HG02973 (cell line): ENCODE measurements at regions not wholly inside any gene's neighbourhood (a gene's known extent, or its start where the extent isn't known, plus 50 kb on each side); places are given as distances from the start of the nearest gene placed in this dataset.
"Not testable (repeated sequence)": the region's sequence is repeated elsewhere in the genome, so short reads cannot be mapped to it uniquely, and the experiment has no call there.

Source experiments
- ATAC-seq: cut with Tn5 transposase; IDR thresholded peaks from one replicate; pipeline ENCODE4 v1.9.1; 2021; ENCODE audit warnings: moderate library complexity; ENCODE audit not compliant: unreplicated experiment

DNA sequence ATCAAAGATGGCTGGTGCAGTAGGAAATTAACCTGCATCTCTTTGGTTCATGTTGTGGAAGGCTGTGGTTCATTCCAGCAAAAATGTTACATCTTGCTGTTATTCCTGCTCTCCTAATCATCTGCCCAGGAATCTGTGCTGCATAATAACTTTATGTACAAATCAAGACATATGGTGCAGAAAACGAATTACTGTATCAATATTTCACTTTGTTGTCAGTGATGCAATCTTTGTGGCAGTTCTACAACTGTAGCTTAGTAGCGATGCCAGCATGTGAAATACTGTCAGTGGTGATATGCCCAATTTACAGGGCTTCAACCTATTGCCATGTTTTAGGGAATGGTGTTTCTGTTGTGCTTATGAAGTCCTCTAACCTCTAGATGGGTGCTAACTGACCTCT lies 1114.7 kb downstream of the SOCS6 start:
- ATAC-seq: no peak

DNA sequence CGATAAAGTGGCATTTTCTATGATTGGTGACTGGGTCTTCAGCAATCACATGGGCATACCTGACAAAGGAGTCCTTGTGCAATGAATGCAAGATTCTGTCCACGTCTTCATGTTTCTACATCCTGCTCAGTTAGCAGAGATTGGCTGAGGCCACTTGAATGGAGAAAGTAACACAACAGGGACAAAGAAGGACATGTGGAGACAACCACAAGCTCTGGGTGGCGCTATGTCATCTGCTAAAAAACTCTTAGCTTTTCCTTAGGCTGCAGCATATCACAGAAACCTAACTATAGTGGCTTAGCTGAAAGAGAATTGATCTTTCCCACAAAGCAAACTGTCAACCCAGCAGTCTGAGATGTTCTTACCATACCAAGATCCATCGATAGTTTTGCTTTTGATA lies 1109.7 kb downstream of the SOCS6 start:
- ATAC-seq: no peak

GRCh38 chr18:71388148-71388547 lies 1099.3 kb downstream of the SOCS6 start:
- ATAC-seq: no peak

DNA sequence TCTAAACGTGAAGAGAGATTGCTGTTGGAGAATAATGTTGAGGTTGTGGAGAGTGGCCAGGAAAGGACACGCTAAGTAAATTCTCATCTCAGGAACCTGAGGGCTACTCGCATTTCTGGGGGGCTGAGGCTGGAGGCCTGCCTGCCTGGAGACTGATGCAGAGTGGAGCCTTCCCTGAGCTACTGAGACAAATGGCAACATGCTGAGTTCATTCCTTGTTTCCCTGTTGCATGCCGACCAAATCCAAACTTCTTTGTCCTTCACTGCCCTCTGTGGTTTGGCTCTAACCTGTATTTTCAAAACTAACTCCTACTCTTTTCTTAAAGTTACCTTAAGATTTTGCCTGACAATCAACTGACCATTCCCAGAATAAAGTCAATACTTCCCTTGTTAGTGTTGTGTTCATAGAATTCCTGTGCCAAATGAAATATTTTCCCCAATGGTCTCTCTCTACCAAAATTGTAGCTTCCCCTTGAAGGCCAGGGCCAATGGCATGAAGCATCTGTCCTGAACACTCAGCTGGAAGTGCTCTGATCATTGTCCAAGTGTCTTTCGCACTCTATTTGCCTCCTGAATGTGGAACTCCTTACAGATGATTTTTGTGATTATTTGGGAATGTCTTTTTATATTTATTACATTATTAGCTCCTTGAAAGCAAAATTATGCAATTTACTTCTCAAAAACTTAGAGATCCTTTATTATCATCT lies 1085.6 kb downstream of the SOCS6 start:
- ATAC-seq: no peak

- ATAC-seq: no peak
Observed at GRCh38 chr18:71371951-71372605, 1083.2 kb downstream of the SOCS6 start.

DNA sequence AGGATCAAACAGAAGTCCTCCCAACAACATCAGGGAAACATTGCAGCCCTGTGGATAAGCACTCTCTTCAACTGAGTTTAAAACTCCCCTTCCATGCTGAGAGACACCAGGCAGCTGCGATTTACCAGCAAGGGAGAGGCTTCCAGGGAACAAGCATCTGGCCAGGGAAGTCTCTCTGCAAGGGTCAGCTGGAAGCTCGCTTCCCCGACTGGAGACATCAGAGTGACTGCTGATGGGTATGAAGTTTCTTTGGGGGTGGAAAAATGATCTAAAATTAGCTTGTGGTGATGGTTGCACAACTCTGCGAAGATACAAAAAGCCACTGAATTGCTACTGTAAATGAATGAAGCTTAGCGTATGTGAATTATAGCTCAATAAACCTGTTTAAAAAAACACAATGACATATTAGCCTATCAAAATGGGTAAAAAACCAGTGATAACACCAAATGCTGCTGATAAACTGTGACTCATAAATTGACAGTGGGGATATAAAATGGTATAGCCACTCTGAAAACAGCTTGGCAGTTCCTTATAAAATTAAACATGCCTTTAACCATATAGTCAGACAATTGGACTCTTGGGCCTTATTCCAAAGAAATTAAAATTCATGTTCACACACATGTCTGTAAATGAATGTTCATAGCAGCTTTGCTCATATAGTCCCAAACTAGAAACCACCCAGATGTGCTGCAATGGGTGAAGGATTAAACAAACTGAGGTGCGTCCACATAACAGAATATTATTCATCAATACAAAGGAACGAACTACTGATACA lies 1082.0 kb downstream of the SOCS6 start:
- no peak for ATAC-seq

- no peak for ATAC-seq
Observed at GRCh38 chr18:71370095-71370494, 1081.2 kb downstream of the SOCS6 start.

DNA sequence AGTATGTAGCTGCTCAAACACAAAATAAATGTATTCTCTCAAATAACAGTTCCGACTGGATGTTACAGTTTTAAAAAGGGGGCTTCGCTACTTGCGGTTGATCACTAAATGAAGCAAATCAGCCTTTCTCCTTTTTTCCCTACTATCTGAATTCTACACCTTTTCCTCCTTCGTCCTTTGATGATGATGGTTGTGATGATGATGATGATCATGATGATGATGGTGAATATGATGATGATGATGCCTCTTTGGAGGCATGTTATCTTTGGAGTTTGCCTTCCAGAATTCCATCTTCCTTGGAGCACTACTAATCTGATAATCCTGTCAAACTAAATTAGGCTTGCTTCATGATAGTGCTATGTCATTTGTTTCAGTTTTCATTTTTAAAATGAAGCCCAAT lies 1073.3 kb downstream of the SOCS6 start:
- no peak for ATAC-seq

DNA sequence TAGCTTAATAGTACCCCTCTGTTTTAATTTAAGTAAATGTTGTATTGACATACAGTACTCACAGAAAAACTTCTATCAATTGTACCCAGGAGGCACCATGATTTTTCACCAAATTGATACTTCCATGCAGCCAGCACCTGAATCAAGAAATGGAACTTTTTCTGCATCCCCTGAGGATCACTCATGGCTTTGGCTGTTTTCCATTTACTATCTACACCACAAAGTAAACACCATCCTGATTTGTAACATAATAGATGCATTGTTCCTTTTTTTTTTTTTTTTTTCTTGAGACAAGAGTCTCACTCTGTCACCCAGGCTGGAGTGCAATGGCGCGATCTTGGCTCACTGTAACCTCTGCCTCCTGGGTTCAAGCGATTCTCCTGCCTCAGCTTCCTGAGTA lies 1066.8 kb downstream of the SOCS6 start:
- ATAC-seq: not testable (repeated sequence)

GRCh38 chr18:71352618-71353017 lies 1063.8 kb downstream of the SOCS6 start:
- no peak for ATAC-seq

DNA sequence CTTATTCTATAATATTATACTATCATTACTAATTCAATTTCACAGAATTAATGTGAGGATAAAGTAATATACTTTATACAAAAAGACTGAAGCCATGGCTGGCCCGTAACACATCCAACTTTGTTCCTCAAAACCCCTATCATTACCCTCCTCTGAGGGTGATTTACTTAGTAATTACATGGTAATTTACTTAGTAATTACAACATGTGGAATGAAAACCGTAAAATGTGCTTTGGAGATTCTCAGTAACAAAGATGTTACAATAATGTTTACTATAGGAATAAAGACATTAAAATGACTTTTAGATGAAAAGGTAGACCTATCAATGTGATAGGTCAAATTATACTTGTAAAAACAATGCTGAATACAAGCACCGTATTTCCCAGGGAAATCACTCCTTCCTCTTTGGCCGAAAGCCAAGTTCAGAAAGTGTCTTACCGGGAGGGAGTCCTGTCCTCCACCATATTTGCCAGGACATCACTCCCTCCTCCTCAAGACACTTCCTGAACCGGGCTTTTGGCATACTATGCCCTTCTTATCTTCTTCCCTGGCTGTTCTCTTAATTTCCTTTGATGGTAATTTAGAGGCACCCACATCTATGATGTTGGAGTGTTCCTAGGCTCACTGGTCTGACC lies 1047.8 kb downstream of the SOCS6 start:
- no peak for ATAC-seq

DNA sequence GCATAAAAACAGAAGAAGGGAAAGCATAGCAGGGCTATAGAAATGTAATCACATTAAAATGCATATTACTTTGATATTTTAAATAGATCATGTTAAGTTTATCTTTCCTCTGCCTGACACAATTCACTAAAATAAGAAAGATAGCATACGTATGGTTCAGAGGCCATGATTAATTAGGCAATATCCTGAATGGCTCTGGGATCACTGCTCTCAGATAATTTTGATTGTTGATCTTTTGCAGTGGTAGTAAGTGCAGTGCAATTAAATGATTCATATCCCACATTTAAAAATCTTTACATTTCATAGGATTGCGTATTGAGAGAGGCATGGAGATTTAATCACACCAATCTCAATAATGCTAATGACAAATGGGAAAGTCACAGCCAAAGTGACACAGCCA lies 1040.7 kb downstream of the SOCS6 start:
- ATAC-seq: no peak

DNA sequence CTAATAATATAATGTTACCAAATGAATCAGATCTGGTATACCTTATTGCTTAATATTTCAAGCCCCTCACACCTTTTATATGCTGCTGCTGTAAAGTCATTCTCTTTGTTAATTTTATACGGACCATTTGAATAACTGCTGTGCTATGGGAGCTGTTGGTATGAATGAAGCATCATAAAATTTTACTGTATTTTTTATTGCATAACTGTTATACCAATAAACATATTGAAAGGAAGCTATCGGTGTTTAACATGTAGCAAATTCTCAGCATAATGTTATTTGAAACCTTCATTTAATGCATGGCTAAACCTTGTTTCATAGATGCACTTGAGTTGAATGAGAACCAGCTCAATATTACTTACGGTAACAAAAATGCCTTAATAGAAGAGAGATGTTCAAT lies 1040.3 kb downstream of the SOCS6 start:
- ATAC-seq: no peak

DNA sequence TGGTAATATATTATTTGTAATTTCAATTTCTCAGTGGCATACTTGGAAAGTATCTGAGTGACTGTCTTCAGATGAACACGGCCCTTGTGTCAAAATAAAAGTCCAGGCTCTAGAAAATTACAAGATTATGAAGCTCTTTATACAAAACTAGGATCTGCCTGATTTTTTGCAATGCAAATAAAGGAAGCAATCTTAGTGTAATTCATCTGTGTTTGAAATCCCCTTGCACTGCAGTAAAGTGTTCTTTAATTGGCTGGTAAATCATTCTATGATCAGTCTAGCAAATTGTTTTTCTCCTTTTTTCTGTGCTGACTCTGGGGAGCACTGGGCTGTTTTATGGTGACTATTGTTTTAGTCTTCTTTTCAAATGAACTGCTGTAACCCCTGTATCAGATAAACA lies 1039.0 kb downstream of the SOCS6 start:
- no peak for ATAC-seq

DNA sequence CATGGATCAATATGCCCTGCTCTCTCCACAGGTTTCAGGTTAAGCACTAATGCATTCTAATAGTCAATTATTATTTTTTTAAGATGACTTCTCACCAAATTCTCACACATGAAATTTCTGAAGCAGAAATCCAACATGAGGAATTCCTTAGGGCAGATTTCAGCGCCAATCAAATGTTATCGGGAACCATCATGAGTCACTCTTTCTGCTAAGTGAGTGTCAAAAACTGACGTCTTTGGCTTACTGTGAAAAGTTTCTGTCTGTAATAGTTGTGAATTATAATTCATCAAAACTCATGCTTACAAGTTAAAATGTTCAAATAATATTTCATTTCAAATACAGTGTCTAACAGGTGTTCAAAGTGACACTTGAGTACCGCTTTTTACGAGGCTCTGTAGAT lies 1038.6 kb downstream of the SOCS6 start:
- ATAC-seq: no peak

GRCh38 chr18:71326826-71327225 lies 1038.0 kb downstream of the SOCS6 start:
- no peak for ATAC-seq

DNA sequence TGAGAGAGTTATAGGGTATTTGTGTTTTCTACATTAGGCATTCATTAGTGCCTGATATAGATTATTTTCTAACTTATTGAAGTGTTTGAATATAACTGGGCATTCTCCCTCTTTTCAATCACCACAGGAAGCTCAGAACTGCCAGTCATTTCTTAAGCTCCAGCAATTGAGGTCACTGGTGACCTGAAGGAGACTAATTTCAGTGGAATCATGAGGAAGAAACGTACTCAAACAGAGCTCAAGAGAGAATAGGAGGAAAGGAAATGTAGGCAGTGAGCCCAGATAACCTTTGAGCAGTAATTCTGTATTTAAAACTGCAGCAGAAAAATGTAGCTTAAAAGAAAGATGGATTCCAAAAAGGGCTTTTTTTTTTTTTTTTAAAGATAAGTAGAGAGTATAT lies 1035.5 kb downstream of the SOCS6 start:
- no peak for ATAC-seq

- ATAC-seq: no peak
Observed at GRCh38 chr18:71322201-71322600, 1033.4 kb downstream of the SOCS6 start.

GRCh38 chr18:71321319-71321718 lies 1032.5 kb downstream of the SOCS6 start:
- ATAC-seq: no peak

- no peak for ATAC-seq
Observed at GRCh38 chr18:71304856-71305255, 1016.0 kb downstream of the SOCS6 start.

- ATAC-seq: not testable (repeated sequence)
Observed at GRCh38 chr18:71303743-71304142, 1014.9 kb downstream of the SOCS6 start.

DNA sequence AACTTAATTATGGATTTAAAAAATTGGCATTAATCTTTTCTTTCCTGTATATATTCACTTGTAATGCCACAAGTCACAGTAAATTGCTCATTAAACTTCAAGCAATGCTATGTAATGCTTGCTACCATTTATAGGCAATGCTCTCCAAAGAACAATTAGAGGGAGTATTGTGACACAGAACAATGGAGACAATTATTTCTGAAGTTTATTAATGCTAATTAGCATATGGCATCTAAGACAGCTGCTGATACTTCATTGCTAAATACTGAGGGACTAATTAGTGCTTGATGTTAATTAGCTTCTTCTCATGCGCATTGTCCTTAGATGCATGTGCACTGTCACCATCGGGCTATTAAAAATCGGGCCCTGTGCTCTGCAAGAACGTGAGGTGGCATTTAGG lies 1012.8 kb downstream of the SOCS6 start:
- no peak for ATAC-seq
